Skeletal muscle tissue (tissue), 3 donors: ENCODE measurements at regions not wholly inside any gene's neighbourhood (a gene's known extent, or its start where the extent isn't known, plus 50 kb on each side); places are given as distances from the start of the nearest gene placed in this dataset.

ENCODE experiments used
- H3K27ac ChIP-seq: one replicate; pipeline ENCODE4 v1.7.0; 2013; ENCODE audit warnings: mild to moderate bottlenecking, low read depth, low read length, inconsistent platforms
- H3K27me3 ChIP-seq, 3 donors: one replicate each; pipeline ENCODE4 v1.7.0; 2013; ENCODE audit warnings: low read length in 3 of 3; ENCODE audit not compliant: control insufficient read depth in 3 of 3, insufficient read depth in 3 of 3
- H3K36me3 ChIP-seq, 3 donors: one replicate each; pipeline ENCODE4 v1.7.0; 2013; ENCODE audit warnings: low read length in 3 of 3; ENCODE audit not compliant: control insufficient read depth in 3 of 3, insufficient read depth in 3 of 3
- H3K4me1 ChIP-seq, 3 donors: one replicate each; pipeline ENCODE4 v1.7.0; 2013; ENCODE audit warnings: low read length in 3 of 3, mild to moderate bottlenecking in 3 of 3; ENCODE audit not compliant: control insufficient read depth in 3 of 3, insufficient read depth in 3 of 3
- H3K4me3 ChIP-seq, 3 donors: one replicate each; pipeline ENCODE4 v1.7.0; 2013; ENCODE audit warnings: low read length in 3 of 3
- H3K9ac ChIP-seq, 3 donors: one replicate each; pipeline ENCODE4 v1.7.0; 2013; ENCODE audit warnings: low read length in 3 of 3, mild to moderate bottlenecking in 3 of 3, moderate library complexity in 2 of 3, low read depth in 1 of 3
- H3K9me3 ChIP-seq, 3 donors: one replicate each; pipeline ENCODE4 v1.7.0; 2013; ENCODE audit warnings: low read length in 3 of 3; ENCODE audit not compliant: control insufficient read depth in 3 of 3
- donor health status: Osteomylitis.

- H3K27me3 ChIP-seq = no peaks in the 10 kb centered on the region
- H3K27ac ChIP-seq = no peak overlapping the region
- no peak overlapping the region for H3K4me3 ChIP-seq
- no peaks in the 10 kb centered on the region for H3K9me3 ChIP-seq
- no peaks in the 10 kb centered on the region for H3K4me1 ChIP-seq
- no peak overlapping the region for H3K9ac ChIP-seq
- no peaks in the 10 kb centered on the region for H3K36me3 ChIP-seq
These were observed 818.7 kb upstream of the GJE1 start for GRCh38 chr6:141313986-141314385.

GRCh38 chr6:141309295-141309694 lies 823.4 kb upstream of the GJE1 start:
- Histone ChIP-seq H3K9ac (no peak overlapping the region), H3K4me3 (no peak overlapping the region), H3K27ac (no peak overlapping the region), H3K9me3 (no peaks in the 10 kb centered on the region), H3K4me1 (no peaks in the 10 kb centered on the region), H3K36me3 (no peaks in the 10 kb centered on the region), H3K27me3 (no peaks in the 10 kb centered on the region)

- Histone ChIP-seq H3K4me1 (no peaks in the 10 kb centered on the region), H3K4me3 (no peak overlapping the region), H3K9me3 (no peaks in the 10 kb centered on the region), H3K9ac (no peak overlapping the region), H3K27me3 (no peaks in the 10 kb centered on the region), H3K27ac (no peak overlapping the region), H3K36me3 (no peaks in the 10 kb centered on the region)
These were observed 825.3 kb upstream of the GJE1 start for GRCh38 chr6:141307309-141307998.

GRCh38 chr6:141303907-141304306 lies 828.8 kb upstream of the GJE1 start:
- no peak overlapping the region for H3K4me3 ChIP-seq
- no peaks in the 10 kb centered on the region for H3K36me3 ChIP-seq
- H3K9me3 ChIP-seq = no peaks in the 10 kb centered on the region
- no peaks in the 10 kb centered on the region for H3K27me3 ChIP-seq
- no peak overlapping the region for H3K9ac ChIP-seq
- H3K4me1 ChIP-seq = no peaks in the 10 kb centered on the region
- no peak overlapping the region for H3K27ac ChIP-seq

- Histone ChIP-seq H3K27me3 (no peaks in the 10 kb centered on the region), H3K9me3 (no peaks in the 10 kb centered on the region), H3K9ac (no peak overlapping the region), H3K36me3 (no peaks in the 10 kb centered on the region), H3K27ac (no peak overlapping the region), H3K4me3 (no peak overlapping the region), H3K4me1 (no peaks in the 10 kb centered on the region)
These were observed 830.9 kb upstream of the GJE1 start for GRCh38 chr6:141301779-141302178.

GRCh38 chr6:141290941-141291721 lies 841.6 kb upstream of the GJE1 start:
- Histone ChIP-seq H3K36me3 (no peaks in the 10 kb centered on the region), H3K27me3 (no peaks in the 10 kb centered on the region), H3K4me3 (no peak overlapping the region), H3K4me1 (no peaks in the 10 kb centered on the region), H3K9me3 (no peaks in the 10 kb centered on the region), H3K27ac (no peak overlapping the region), H3K9ac (peak overlapping the region in 1 of 3 donors; percentile 5)

- Histone ChIP-seq H3K4me3 (no peak overlapping the region), H3K27ac (no peak overlapping the region), H3K9me3 (no peaks in the 10 kb centered on the region), H3K36me3 (no peaks in the 10 kb centered on the region), H3K4me1 (no peaks in the 10 kb centered on the region), H3K9ac (no peak overlapping the region), H3K27me3 (no peaks in the 10 kb centered on the region)
These were observed 843.8 kb upstream of the GJE1 start for GRCh38 chr6:141288947-141289346.

GRCh38 chr6:141282263-141282662 lies 850.5 kb upstream of the GJE1 start:
- no peaks in the 10 kb centered on the region for H3K27me3 ChIP-seq
- no peak overlapping the region for H3K4me3 ChIP-seq
- H3K9me3 ChIP-seq = no peaks in the 10 kb centered on the region
- H3K9ac ChIP-seq = no peak overlapping the region
- H3K4me1 ChIP-seq = no peaks in the 10 kb centered on the region
- H3K36me3 ChIP-seq = no peaks in the 10 kb centered on the region
- H3K27ac ChIP-seq = no peak overlapping the region

GRCh38 chr6:141269684-141270083 lies 863.0 kb upstream of the GJE1 start:
- Histone ChIP-seq H3K36me3 (no peaks in the 10 kb centered on the region), H3K9me3 (no peaks in the 10 kb centered on the region), H3K4me1 (peaks cover 0 to 2% (median 0%) of the 10 kb centered on the region in 3 donors), H3K27ac (no peak overlapping the region), H3K9ac (no peak overlapping the region), H3K4me3 (no peak overlapping the region), H3K27me3 (no peaks in the 10 kb centered on the region)

- Histone ChIP-seq H3K27ac (no peak overlapping the region), H3K27me3 (no peaks in the 10 kb centered on the region), H3K9me3 (no peaks in the 10 kb centered on the region), H3K36me3 (no peaks in the 10 kb centered on the region), H3K4me3 (no peak overlapping the region), H3K9ac (no peak overlapping the region), H3K4me1 (peaks cover 0 to 2% (median 0%) of the 10 kb centered on the region in 3 donors)
These were observed 865.3 kb upstream of the GJE1 start for GRCh38 chr6:141267420-141267819.
